Neural cell (in vitro differentiated cells): ENCODE measurements at regions not wholly inside any gene's neighbourhood (a gene's known extent, or its start where the extent isn't known, plus 50 kb on each side); places are given as distances from the start of the nearest gene placed in this dataset.

Source experiments
- H2AFZ ChIP-seq: fragments of 200-600, 300-800 bp; sonication (generic), shearing (Covaris generic); 2 replicates; pipeline ENCODE4 v1.6.0; 2014; ENCODE audit warnings: low read depth, mild to moderate bottlenecking, antibody characterized with exemption, low read length, moderate library complexity
- H3F3A ChIP-seq: fragments of 200-600 bp; shearing (Covaris generic); 2 replicates; pipeline ENCODE4 v1.6.1; 2016; ENCODE audit warnings: mild to moderate bottlenecking, moderate library complexity, mixed read lengths, antibody characterized with exemption, low read length; ENCODE audit not compliant: insufficient read depth, poor library complexity, severe bottlenecking
- H3K27ac ChIP-seq: fragments of 200-600, 300-800 bp; sonication (generic), shearing (Covaris generic); 2 replicates; pipeline ENCODE4 v1.5.1; 2014; ENCODE audit warnings: mild to moderate bottlenecking, low read length, moderate library complexity
- H3K27me3 ChIP-seq: fragments of 300-800, 200-600 bp; sonication (generic), shearing (Covaris generic); 2 replicates; pipeline ENCODE4 v1.6.0; 2014; ENCODE audit warnings: mild to moderate bottlenecking, low read depth, low read length, moderate library complexity; ENCODE audit not compliant: insufficient read depth
- H3K36me3 ChIP-seq: fragments of 300-800, 200-600 bp; sonication (generic), shearing (Covaris generic); 2 replicates; pipeline ENCODE4 v1.5.1; 2014; ENCODE audit warnings: mild to moderate bottlenecking, antibody characterized with exemption, low read length, moderate library complexity; ENCODE audit not compliant: insufficient read depth
- H3K4me2 ChIP-seq: fragments of 300-800, 200-600 bp; sonication (generic), shearing (Covaris generic); 2 replicates; pipeline ENCODE4 v1.6.0; 2014; ENCODE audit warnings: mild to moderate bottlenecking, low read length
- H3K4me3 ChIP-seq: fragments of 300-800, 200-600 bp; sonication (generic), shearing (Covaris generic); 2 replicates; pipeline ENCODE4 v1.5.1; 2014; ENCODE audit warnings: mild to moderate bottlenecking, low read length, moderate library complexity
- H3K79me2 ChIP-seq: fragments of 200-600 bp; shearing (Covaris generic); replicated peaks from 2 replicates; pipeline ENCODE4 v1.6.0; 2014; ENCODE audit warnings: mild to moderate bottlenecking, low read length, moderate library complexity; ENCODE audit not compliant: insufficient read depth
- H3K9ac ChIP-seq: fragments of 300-800, 200-600 bp; sonication (generic), shearing (Covaris generic); 2 replicates; pipeline ENCODE4 v1.6.1; 2016; ENCODE audit warnings: mild to moderate bottlenecking, low read length, mixed read lengths
- H3K9me2 ChIP-seq: fragments of 200-600 bp; shearing (Covaris generic); 2 replicates; pipeline ENCODE4 v1.6.1; 2016; ENCODE audit warnings: mild to moderate bottlenecking, low read length, mixed read lengths; ENCODE audit not compliant: insufficient read depth
- H3K9me3 ChIP-seq: fragments of 200-600, 300-800 bp; sonication (generic), shearing (Covaris generic); 2 replicates; pipeline ENCODE4 v1.6.1; 2016; ENCODE audit warnings: mild to moderate bottlenecking, mixed run types, low read length, moderate library complexity, mixed read lengths
- H4K20me1 ChIP-seq: fragments of 200-600 bp; shearing (Covaris generic); 2 replicates; pipeline ENCODE4 v1.6.1; 2016; ENCODE audit warnings: mild to moderate bottlenecking, mixed run types; ENCODE audit not compliant: insufficient read depth
- CTCF ChIP-seq: fragments of 450-650 bp; IDR thresholded peaks from 2 replicates; pipeline ENCODE4 v1.5.1; 2014; ENCODE audit warnings: antibody characterized with exemption, mild to moderate bottlenecking, moderate library complexity; ENCODE audit not compliant: poor library complexity, severe bottlenecking
- EP300 ChIP-seq: fragments of 450-650 bp; conservative IDR thresholded peaks from 2 replicates; pipeline ENCODE4 v1.6.1; 2014; ENCODE audit warnings: antibody characterized with exemption, mild to moderate bottlenecking, moderate library complexity; ENCODE audit not compliant: poor library complexity, severe bottlenecking
- EZH2 ChIP-seq: fragments of 200-600, 300-800 bp; shearing (Covaris generic), sonication (generic); IDR thresholded peaks from 2 replicates; pipeline ENCODE4 v1.6.1; 2014; ENCODE audit warnings: antibody characterized with exemption, low read length, borderline replicate concordance, mild to moderate bottlenecking; ENCODE audit not compliant: insufficient read depth, poor library complexity, severe bottlenecking
- MXI1 ChIP-seq: fragments of 450-650 bp; conservative IDR thresholded peaks from 2 replicates; pipeline ENCODE4 v1.6.1; 2014; ENCODE audit warnings: antibody characterized with exemption, mild to moderate bottlenecking; ENCODE audit not compliant: poor library complexity, severe bottlenecking
- POLR2AphosphoS5 ChIP-seq: IDR thresholded peaks from 2 replicates; pipeline ENCODE4 v1.6.1; 2012
- RAD21 ChIP-seq: fragments of 450-650 bp; conservative IDR thresholded peaks from 2 replicates; pipeline ENCODE4 v1.6.1; 2014; ENCODE audit warnings: antibody characterized with exemption, mild to moderate bottlenecking, moderate library complexity
- REST ChIP-seq: IDR thresholded peaks from 2 replicates; pipeline ENCODE4 v1.6.1; 2012; ENCODE audit warnings: borderline replicate concordance
- SMC3 ChIP-seq: fragments of 450-650 bp; conservative IDR thresholded peaks from 2 replicates; pipeline ENCODE4 v1.6.1; 2014; ENCODE audit warnings: antibody characterized with exemption, mild to moderate bottlenecking, moderate library complexity; ENCODE audit not compliant: poor library complexity
- TAF1 ChIP-seq: IDR thresholded peaks from 2 replicates; pipeline ENCODE4 v1.6.1; 2012; ENCODE audit warnings: low read depth

- H3K79me2 ChIP-seq, result no peaks in the 10 kb centered on the region
- H3K27ac ChIP-seq, result no peak overlapping the region
- TF ChIP-seq EZH2, result no peak
- TF ChIP-seq SMC3, result no peak
- no peak for TF ChIP-seq CTCF
- no peak for TF ChIP-seq RAD21
- TF ChIP-seq POLR2AphosphoS5, result no peak
- TF ChIP-seq REST, result no peak
- no peak for TF ChIP-seq TAF1
- no peak for TF ChIP-seq MXI1
- TF ChIP-seq EP300, result no peak
- H2AFZ ChIP-seq, result no peak overlapping the region
- H3K27me3 ChIP-seq, result no peaks in the 10 kb centered on the region
- H3K9ac ChIP-seq, result no peak overlapping the region
- no peaks in the 10 kb centered on the region for H3F3A ChIP-seq
- H3K4me3 ChIP-seq, result no peak overlapping the region
- no peaks in the 10 kb centered on the region for H4K20me1 ChIP-seq
- no peaks in the 10 kb centered on the region for H3K9me2 ChIP-seq
- H3K9me3 ChIP-seq, result no peaks in the 10 kb centered on the region
- H3K4me2 ChIP-seq, result no peak overlapping the region
- no peaks in the 10 kb centered on the region for H3K36me3 ChIP-seq
Observed at GRCh38 chr22:47233316-47234243, 471.1 kb downstream of the TBC1D22A start.

- Histone ChIP-seq H3K9me2 (no peaks in the 10 kb centered on the region), H4K20me1 (no peaks in the 10 kb centered on the region), H3F3A (no peaks in the 10 kb centered on the region), H3K36me3 (no peaks in the 10 kb centered on the region), H2AFZ (no peak overlapping the region), H3K27me3 (no peaks in the 10 kb centered on the region), H3K79me2 (no peaks in the 10 kb centered on the region), H3K4me2 (no peak overlapping the region), H3K9ac (no peak overlapping the region), H3K9me3 (no peaks in the 10 kb centered on the region), H3K27ac (no peak overlapping the region), H3K4me3 (no peak overlapping the region)
- TF ChIP-seq TAF1 (no peak), EZH2 (no peak), MXI1 (no peak)
Observed at GRCh38 chr22:47232753-47233152, 470.3 kb downstream of the TBC1D22A start.
